Activated naive CD4-positive, alpha-beta T cell (primary cell): ENCODE measurements at regions not wholly inside any gene's neighbourhood (a gene's known extent, or its start where the extent isn't known, plus 50 kb on each side); places are given as distances from the start of the nearest gene placed in this dataset.
A peak's percentile ranks its signal among the peaks of the same experiment; 100 is the strongest.
"Not testable (repeated sequence)": the region's sequence is repeated elsewhere in the genome, so short reads cannot be mapped to it uniquely, and the experiment has no call there.

ENCODE experiments used
- DNase-seq, 4 experiments: peaks; one replicate each; lab custom pipeline; 2025; lab: John Stamatoyannopoulos, UW

DNA sequence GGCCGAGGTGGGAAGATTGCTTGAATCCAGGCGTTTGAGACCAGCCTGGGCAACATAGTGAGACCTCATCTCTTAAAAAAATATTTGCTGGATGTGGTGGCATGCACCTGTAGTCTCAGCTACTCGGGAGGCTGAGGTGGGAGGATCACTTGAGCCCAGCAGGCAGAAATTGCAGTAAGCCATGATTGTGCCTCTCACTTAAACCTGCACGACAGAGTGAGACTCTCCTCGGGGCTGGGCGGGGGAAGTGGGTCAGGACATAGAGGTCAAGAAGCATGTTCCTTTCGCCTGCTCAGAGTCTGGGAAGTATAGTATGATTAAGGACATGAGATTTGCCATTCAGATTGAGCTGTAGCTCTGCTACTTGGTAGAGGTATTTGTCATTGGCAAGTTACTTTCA, 52.3 kb downstream of the SEPTIN7 start:
- DNase-seq: not testable (repeated sequence)

GRCh38 chr7:35854311-35854710, 53.5 kb downstream of the SEPTIN7 start:
- no peak for DNase-seq

GRCh38 chr7:35856175-35856574, 55.3 kb downstream of the SEPTIN7 start:
- no peak for DNase-seq

- no peak for DNase-seq
Observed at GRCh38 chr7:35860664-35861063, 59.8 kb downstream of the SEPTIN7 start.

GRCh38 chr7:35865287-35865686, 64.4 kb downstream of the SEPTIN7 start:
- no peak for DNase-seq

DNA sequence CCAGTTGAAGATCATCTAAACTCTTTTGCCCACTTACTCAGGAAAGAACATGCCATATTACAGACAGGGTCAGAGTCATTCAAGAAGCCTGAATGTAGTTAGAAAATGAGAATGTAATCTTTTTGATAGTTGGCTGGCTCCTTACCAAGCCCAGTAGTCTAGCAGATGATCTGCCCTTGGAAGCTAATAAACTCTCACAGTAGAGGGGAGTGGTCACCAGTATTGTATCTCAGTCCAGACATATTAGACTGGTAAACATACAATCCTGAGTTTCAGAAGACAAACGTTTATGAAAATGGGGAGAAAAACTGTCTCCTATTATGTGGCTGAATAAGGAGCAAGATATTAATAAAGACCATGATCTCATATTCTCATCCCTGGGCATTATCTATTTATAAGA, 65.3 kb downstream of the SEPTIN7 start:
- no peak for DNase-seq

- not testable (repeated sequence) for DNase-seq
Observed at GRCh38 chr7:35869117-35869516, 68.3 kb downstream of the SEPTIN7 start.

DNA sequence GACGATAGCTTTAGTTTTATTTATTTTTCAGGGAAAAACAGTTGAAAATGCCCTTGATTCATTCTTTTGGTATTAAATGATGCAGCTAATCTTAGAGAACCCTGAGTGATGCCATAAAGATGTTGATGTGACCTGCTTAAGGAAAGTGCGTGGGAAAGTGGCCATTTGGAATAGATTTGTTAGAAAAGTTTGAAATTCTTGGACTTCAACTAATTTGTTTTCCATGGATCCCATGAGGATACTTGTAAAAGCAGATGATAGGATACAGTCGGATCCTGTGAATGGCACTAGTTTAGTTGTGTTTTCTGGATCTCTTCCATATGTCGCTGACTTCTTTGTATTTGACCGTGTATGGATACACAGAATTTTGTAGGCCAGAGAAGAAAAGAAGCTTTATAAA, 69.0 kb downstream of the SEPTIN7 start:
- DNase-seq: no peak

- DNase-seq: no peak
Observed at GRCh38 chr7:35871856-35872255, 71.0 kb downstream of the SEPTIN7 start.

GRCh38 chr7:35874886-35875285, 74.0 kb downstream of the SEPTIN7 start:
- no peak for DNase-seq

GRCh38 chr7:35875292-35875691, 74.4 kb downstream of the SEPTIN7 start:
- no peak for DNase-seq

GRCh38 chr7:35878351-35878750, 77.5 kb downstream of the SEPTIN7 start:
- DNase-seq: no peak

DNA sequence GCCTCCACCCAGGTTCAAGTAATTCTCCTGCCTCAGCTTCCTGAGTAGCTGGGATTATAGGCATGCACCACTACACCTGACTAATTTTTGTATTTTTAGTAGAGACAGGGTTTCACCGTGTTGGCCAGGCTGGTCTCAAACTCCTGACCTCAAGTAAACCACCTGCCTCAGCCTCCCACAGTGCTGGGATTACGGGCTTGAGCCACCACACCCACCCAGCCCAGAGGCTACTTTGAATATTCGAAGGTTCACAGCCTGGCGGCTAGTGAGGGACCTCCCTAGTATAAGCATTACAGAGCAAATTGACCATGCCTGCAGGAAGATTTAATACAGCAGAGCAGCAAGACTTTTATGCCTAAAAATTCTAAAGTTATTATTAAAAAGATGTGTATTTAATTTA, 86.6 kb downstream of the SEPTIN7 start:
- DNase-seq: not testable (repeated sequence)

GRCh38 chr7:35889001-35889400, 88.1 kb downstream of the SEPTIN7 start:
- DNase-seq: no peak

- DNase-seq: no peak
Observed at GRCh38 chr7:35889870-35890269, 89.0 kb downstream of the SEPTIN7 start.

DNA sequence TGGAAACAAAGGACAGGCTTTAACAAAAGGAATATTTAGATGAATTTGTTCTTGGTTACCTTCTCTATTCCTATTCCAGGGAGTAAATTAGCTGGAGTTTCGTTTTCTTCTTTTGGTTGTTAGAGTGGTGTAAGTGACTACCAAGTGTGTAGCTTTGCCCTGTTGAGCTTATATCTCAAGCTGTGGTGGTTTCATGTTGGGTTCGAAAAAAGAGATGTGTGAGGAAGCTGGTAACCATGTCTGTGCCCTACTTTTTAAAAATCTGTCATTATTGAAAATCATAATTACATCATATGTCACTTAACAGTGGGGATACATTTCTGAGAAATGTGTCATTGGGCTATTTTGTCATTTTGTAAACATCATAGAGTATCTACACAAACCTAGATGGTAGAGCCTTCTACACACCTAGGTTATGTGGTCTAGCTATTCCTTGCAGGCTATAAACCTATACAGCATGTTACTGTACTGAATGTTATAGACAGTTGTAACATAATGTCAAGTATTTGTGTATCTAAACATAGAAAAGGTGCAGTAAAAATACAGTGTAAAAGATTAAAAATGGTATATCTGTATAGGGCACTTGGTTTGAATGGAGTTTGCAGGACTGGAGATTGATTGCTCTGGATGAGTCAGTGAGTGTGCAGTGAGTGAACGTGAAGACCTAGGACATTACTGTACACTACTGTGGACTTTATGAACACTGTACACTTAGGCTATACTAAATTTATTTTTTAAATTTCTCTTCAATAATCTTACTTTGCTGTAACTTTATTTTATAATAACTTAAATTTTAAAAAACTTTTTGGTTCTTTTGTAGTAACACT, 90.4 kb downstream of the SEPTIN7 start:
- DNase-seq: no peak

DNA sequence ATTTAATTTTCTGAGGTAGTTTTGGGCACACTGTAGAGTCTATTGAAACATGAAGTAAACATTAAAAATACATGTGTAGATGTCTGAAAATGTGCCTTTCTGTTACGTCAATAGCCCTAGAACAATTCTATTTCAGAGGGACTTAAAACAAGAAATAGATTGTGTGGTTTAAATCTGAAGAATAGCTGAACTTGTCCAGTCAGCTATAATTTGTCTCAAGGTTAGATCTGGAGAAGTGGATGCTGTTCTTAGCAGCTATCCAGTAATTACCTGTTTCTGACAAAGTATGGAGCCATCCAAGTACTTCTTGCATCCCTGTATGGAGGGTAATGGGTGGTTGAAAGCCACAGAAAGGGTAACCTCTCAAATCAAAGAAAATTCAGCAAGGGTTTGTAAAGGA, 92.8 kb downstream of the SEPTIN7 start:
- no peak for DNase-seq

- DNase-seq: no peak
Observed at GRCh38 chr7:35894721-35895120, 93.9 kb downstream of the SEPTIN7 start.

- no peak for DNase-seq
Observed at GRCh38 chr7:35900651-35901050, 99.8 kb downstream of the SEPTIN7 start.

DNA sequence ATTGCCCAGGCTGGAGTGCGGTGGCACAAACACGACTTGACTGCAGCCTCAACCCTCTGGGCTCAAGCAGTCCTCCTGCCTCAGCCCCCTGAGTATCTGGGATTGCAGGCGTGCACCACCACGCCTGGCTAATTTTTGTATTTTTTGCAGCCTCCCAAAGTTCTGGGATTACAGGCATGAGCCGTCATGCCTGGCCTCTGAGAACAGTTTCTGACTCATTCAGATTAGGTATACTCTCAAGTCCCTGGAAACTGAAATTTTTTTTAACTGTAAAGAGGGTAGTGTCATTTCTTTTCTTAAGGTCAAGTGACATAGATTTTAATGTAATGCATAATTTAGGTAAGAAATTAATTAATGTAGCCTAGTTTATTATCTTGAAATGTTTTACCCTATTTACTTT, 104.7 kb downstream of the SEPTIN7 start:
- no peak for DNase-seq

DNA sequence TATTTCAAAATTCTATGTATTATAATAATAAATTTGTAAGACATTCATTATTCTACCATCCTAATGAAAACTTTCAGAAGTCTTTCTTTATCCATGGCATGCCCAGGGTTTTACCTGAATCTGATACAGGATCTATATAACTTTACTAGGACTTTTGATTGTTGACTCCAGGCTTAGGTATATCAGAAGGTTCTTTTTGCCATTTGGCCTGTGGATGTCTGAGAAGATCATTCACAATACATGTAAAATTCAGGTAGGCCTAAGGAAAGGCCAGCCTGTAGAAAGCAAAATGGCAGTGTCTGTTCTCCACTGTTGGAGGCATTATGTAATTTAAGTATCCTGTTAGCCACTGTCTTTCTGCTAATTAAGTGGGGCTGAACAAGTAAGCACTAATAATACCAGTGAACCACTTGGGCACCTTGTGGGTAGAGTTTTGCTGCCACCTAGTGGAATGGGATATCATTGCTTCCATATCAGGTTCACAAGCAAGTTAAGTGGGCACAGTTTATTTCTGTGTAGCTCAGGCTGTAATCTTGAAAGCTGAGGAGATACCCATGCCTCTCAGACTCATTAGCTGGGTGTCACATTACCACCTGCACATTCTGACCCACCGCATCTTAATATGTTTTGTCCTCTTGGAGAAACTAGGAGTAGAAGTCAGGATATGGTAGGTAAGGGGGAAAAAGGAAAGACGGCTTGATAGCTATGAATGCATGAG, 105.5 kb downstream of the SEPTIN7 start:
- DNase-seq: peak in 2 of 4 experiments; percentile 14 to 39

DNA sequence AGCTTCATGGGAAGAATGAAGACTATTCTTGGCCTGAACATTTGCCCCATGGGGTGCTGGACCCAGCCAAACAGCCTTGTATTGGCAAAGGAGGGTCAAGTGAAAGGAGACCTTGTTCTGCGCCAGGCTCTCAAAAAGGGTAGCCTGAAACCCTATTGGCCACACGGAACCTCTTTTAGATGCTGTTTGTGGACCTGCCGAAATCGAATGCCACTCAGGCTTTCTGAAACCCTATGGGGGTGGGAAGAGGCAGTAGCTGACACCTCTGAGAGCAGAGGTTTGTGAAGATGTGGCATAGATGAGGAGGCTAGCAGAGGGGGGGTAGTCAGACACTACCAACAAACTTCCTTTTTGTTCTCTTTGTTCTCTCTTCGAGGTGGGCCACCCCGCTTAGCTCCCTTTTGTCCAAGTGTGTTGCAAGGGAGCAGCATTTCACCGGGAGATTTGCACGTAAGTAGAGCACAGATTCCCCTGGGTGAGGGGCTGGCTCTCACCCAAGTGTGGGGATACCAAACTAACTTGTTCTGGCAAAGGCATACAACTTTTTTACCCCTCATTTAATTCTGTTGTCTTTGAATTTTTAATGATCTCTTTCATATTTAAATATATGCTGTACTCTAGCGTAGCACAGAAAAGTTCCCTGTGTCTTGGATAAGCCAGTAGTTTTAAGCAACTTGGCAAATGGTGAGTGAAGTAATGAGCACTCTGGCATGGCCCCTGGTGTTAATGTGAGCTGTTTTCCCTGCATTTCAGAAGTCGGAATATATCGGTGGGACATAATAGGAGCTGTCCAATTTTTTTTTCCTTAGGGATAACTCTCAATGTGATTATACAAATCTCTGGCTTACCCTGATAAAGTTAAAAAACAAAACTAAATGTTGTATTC, 107.7 kb downstream of the SEPTIN7 start:
- DNase-seq: no peak
